H1 (cell line): ENCODE measurements at regions not wholly inside any gene's neighbourhood (a gene's known extent, or its start where the extent isn't known, plus 50 kb on each side); places are given as distances from the start of the nearest gene placed in this dataset.

Experiments
- CREB1 ChIP-seq: IDR thresholded peaks from 2 replicates; pipeline ENCODE4 v1.6.1; 2012; ENCODE audit warnings: inconsistent platforms
- KDM5A ChIP-seq: fragments of 200-600 bp; IDR thresholded peaks from 2 replicates; pipeline ENCODE4 v1.7.1; 2012; ENCODE audit warnings: mild to moderate bottlenecking, low read length, inconsistent platforms, mixed read lengths
- POLR2A ChIP-seq, 2 experiments: IDR thresholded peaks; 1 replicate in 1 of 2; 2 replicates in 1 of 2; pipeline ENCODE4 v1.6.1; 2011; ENCODE audit warnings: low read depth in 2 of 2, low read length in 2 of 2, mild to moderate bottlenecking in 2 of 2; ENCODE audit errors: control extremely low read depth in 1 of 2
- TF ChIP-seq, protein P1 (sequence below), 3 experiments: IDR thresholded peaks; 1 replicate in 2 of 3; 2 replicates in 1 of 3; pipeline versions ENCODE4 v1.5.1 to v1.6.1; 2011; ENCODE audit warnings: low read length in 3 of 3, mild to moderate bottlenecking in 3 of 3, inconsistent platforms in 2 of 3, low read depth in 1 of 3, moderate library complexity in 1 of 3; ENCODE audit not compliant: insufficient read depth in 1 of 3; ENCODE audit errors: control extremely low read depth in 1 of 3
- TF ChIP-seq, protein P2 (sequence below): fragments of 300-600 bp; sonication (generic); IDR thresholded peaks from 2 replicates; pipeline ENCODE4 v1.7.1; 2012; ENCODE audit warnings: low read length, moderate library complexity, mild to moderate bottlenecking, inconsistent platforms; ENCODE audit not compliant: insufficient replicate concordance

DNA sequence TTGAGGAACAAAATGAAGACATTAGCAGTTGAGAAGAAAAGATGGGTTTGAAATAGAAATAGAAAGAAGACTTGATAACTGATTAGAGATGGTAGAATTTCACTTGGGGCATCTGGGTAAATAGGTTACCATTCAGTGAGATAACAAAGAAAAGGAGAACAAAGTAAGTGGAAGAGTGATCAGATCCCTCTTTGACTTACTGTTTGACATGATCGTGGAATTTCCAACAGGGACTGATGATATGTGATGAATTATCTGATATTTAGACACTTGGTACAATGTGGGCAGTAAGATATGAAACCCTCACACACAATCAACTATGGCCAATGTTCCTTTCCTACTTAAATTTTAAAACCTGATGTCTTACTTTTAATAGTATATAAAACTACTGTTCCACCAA, 70.1 kb upstream of the STARD4 start:
- TF ChIP-seq KDM5A (no peak), POLR2A (IDR thresholded peaks at IDR 0.05; ENCODE audit: control extremely low read depth in 1 of 2, low read depth in 2 of 2, low read length in 2 of 2) (no peak), CREB1 (no peak)
- TF ChIP-seq, protein P1, sequence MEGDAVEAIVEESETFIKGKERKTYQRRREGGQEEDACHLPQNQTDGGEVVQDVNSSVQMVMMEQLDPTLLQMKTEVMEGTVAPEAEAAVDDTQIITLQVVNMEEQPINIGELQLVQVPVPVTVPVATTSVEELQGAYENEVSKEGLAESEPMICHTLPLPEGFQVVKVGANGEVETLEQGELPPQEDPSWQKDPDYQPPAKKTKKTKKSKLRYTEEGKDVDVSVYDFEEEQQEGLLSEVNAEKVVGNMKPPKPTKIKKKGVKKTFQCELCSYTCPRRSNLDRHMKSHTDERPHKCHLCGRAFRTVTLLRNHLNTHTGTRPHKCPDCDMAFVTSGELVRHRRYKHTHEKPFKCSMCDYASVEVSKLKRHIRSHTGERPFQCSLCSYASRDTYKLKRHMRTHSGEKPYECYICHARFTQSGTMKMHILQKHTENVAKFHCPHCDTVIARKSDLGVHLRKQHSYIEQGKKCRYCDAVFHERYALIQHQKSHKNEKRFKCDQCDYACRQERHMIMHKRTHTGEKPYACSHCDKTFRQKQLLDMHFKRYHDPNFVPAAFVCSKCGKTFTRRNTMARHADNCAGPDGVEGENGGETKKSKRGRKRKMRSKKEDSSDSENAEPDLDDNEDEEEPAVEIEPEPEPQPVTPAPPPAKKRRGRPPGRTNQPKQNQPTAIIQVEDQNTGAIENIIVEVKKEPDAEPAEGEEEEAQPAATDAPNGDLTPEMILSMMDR (IDR thresholded peaks at IDR 0.05; ENCODE audit: control extremely low read depth in 1 of 3, insufficient read depth in 1 of 3, low read depth in 1 of 3, low read length in 3 of 3): no peak
- TF ChIP-seq, protein P2, sequence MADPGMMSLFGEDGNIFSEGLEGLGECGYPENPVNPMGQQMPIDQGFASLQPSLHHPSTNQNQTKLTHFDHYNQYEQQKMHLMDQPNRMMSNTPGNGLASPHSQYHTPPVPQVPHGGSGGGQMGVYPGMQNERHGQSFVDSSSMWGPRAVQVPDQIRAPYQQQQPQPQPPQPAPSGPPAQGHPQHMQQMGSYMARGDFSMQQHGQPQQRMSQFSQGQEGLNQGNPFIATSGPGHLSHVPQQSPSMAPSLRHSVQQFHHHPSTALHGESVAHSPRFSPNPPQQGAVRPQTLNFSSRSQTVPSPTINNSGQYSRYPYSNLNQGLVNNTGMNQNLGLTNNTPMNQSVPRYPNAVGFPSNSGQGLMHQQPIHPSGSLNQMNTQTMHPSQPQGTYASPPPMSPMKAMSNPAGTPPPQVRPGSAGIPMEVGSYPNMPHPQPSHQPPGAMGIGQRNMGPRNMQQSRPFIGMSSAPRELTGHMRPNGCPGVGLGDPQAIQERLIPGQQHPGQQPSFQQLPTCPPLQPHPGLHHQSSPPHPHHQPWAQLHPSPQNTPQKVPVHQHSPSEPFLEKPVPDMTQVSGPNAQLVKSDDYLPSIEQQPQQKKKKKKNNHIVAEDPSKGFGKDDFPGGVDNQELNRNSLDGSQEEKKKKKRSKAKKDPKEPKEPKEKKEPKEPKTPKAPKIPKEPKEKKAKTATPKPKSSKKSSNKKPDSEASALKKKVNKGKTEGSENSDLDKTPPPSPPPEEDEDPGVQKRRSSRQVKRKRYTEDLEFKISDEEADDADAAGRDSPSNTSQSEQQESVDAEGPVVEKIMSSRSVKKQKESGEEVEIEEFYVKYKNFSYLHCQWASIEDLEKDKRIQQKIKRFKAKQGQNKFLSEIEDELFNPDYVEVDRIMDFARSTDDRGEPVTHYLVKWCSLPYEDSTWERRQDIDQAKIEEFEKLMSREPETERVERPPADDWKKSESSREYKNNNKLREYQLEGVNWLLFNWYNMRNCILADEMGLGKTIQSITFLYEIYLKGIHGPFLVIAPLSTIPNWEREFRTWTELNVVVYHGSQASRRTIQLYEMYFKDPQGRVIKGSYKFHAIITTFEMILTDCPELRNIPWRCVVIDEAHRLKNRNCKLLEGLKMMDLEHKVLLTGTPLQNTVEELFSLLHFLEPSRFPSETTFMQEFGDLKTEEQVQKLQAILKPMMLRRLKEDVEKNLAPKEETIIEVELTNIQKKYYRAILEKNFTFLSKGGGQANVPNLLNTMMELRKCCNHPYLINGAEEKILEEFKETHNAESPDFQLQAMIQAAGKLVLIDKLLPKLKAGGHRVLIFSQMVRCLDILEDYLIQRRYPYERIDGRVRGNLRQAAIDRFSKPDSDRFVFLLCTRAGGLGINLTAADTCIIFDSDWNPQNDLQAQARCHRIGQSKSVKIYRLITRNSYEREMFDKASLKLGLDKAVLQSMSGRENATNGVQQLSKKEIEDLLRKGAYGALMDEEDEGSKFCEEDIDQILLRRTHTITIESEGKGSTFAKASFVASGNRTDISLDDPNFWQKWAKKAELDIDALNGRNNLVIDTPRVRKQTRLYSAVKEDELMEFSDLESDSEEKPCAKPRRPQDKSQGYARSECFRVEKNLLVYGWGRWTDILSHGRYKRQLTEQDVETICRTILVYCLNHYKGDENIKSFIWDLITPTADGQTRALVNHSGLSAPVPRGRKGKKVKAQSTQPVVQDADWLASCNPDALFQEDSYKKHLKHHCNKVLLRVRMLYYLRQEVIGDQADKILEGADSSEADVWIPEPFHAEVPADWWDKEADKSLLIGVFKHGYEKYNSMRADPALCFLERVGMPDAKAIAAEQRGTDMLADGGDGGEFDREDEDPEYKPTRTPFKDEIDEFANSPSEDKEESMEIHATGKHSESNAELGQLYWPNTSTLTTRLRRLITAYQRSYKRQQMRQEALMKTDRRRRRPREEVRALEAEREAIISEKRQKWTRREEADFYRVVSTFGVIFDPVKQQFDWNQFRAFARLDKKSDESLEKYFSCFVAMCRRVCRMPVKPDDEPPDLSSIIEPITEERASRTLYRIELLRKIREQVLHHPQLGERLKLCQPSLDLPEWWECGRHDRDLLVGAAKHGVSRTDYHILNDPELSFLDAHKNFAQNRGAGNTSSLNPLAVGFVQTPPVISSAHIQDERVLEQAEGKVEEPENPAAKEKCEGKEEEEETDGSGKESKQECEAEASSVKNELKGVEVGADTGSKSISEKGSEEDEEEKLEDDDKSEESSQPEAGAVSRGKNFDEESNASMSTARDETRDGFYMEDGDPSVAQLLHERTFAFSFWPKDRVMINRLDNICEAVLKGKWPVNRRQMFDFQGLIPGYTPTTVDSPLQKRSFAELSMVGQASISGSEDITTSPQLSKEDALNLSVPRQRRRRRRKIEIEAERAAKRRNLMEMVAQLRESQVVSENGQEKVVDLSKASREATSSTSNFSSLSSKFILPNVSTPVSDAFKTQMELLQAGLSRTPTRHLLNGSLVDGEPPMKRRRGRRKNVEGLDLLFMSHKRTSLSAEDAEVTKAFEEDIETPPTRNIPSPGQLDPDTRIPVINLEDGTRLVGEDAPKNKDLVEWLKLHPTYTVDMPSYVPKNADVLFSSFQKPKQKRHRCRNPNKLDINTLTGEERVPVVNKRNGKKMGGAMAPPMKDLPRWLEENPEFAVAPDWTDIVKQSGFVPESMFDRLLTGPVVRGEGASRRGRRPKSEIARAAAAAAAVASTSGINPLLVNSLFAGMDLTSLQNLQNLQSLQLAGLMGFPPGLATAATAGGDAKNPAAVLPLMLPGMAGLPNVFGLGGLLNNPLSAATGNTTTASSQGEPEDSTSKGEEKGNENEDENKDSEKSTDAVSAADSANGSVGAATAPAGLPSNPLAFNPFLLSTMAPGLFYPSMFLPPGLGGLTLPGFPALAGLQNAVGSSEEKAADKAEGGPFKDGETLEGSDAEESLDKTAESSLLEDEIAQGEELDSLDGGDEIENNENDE: no peak
